Trophoblast cell (in vitro differentiated cells and primary cell): ENCODE measurements at regions not wholly inside any gene's neighbourhood (a gene's known extent, or its start where the extent isn't known, plus 50 kb on each side); places are given as distances from the start of the nearest gene placed in this dataset.
A peak's percentile ranks its signal among the peaks of the same experiment; 100 is the strongest.

Experiments used
- DNase-seq, 2 donors: peaks; one replicate each; pipeline ENCODE4 v3.0.0-alpha.2; 2016
- H2AFZ ChIP-seq: 2 replicates; pipeline ENCODE4 v1.6.1; 2013; ENCODE audit warnings: low read length, moderate library complexity, mild to moderate bottlenecking; ENCODE audit not compliant: insufficient read depth, poor library complexity
- H2AK5ac ChIP-seq: 2 replicates; pipeline ENCODE4 v1.6.1; 2013; ENCODE audit warnings: mild to moderate bottlenecking, low read length
- H2BK120ac ChIP-seq: 2 replicates; pipeline ENCODE4 v1.6.1; 2013; ENCODE audit warnings: low read length, mild to moderate bottlenecking, moderate library complexity; ENCODE audit not compliant: insufficient read depth, poor library complexity
- H2BK12ac ChIP-seq: 2 replicates; pipeline ENCODE4 v1.6.1; 2013; ENCODE audit warnings: mild to moderate bottlenecking, low read length, moderate library complexity
- H2BK5ac ChIP-seq: 2 replicates; pipeline ENCODE4 v1.6.1; 2013; ENCODE audit warnings: low read length, low read depth, moderate library complexity, mild to moderate bottlenecking; ENCODE audit not compliant: poor library complexity
- H3K14ac ChIP-seq: 2 replicates; pipeline ENCODE4 v1.6.1; 2013; ENCODE audit warnings: mild to moderate bottlenecking, low read length
- H3K18ac ChIP-seq: 2 replicates; pipeline ENCODE4 v1.6.1; 2013; ENCODE audit warnings: mild to moderate bottlenecking, low read length
- H3K23ac ChIP-seq: 2 replicates; pipeline ENCODE4 v1.6.1; 2013; ENCODE audit warnings: low read length
- H3K27ac ChIP-seq: 2 replicates; pipeline ENCODE4 v1.5.1; 2013; ENCODE audit warnings: low read depth, mild to moderate bottlenecking, inconsistent platforms, low read length, moderate library complexity
- H3K27me3 ChIP-seq: 2 replicates; pipeline ENCODE4 v1.6.1; 2013; ENCODE audit warnings: inconsistent platforms, mild to moderate bottlenecking, low read length, moderate library complexity; ENCODE audit not compliant: insufficient read depth
- H3K36me3 ChIP-seq, 2 experiments: 1 replicate in 1 of 2; 2 replicates in 1 of 2; pipeline ENCODE4 v1.6.1; 2013; ENCODE audit warnings: low read length in 2 of 2, mild to moderate bottlenecking in 2 of 2, moderate library complexity in 1 of 2; ENCODE audit not compliant: insufficient read depth in 2 of 2, control insufficient read depth in 1 of 2
- H3K4ac ChIP-seq: 2 replicates; pipeline ENCODE4 v1.6.1; 2013; ENCODE audit warnings: low read depth, mild to moderate bottlenecking, low read length, moderate library complexity
- H3K4me1 ChIP-seq, 2 experiments: 1 replicate in 1 of 2; 2 replicates in 1 of 2; pipeline ENCODE4 v1.6.1; 2013; ENCODE audit warnings: low read length in 2 of 2, mild to moderate bottlenecking in 2 of 2, moderate library complexity in 1 of 2; ENCODE audit not compliant: insufficient read depth in 2 of 2, control insufficient read depth in 1 of 2
- H3K4me2 ChIP-seq: 2 replicates; pipeline ENCODE4 v1.6.1; 2013; ENCODE audit warnings: inconsistent platforms, mild to moderate bottlenecking, low read length, moderate library complexity
- H3K4me3 ChIP-seq: 2 replicates; pipeline ENCODE4 v1.5.1; 2013; ENCODE audit warnings: mild to moderate bottlenecking, low read depth, low read length, inconsistent platforms
- H3K79me1 ChIP-seq: one replicate; pipeline ENCODE4 v1.6.1; 2013; ENCODE audit warnings: low read length
- H3K79me2 ChIP-seq: 2 replicates; pipeline ENCODE4 v1.6.1; 2013; ENCODE audit warnings: low read length, mild to moderate bottlenecking; ENCODE audit not compliant: control insufficient read depth, insufficient read depth, poor library complexity
- H3K9ac ChIP-seq: 2 replicates; pipeline ENCODE4 v1.6.1; 2013; ENCODE audit warnings: mild to moderate bottlenecking, low read length
- H3K9me3 ChIP-seq: 2 replicates; pipeline ENCODE4 v1.6.1; 2013; ENCODE audit warnings: low read depth, mild to moderate bottlenecking, control low read depth, inconsistent platforms, low read length; ENCODE audit not compliant: insufficient read depth
- H4K12ac ChIP-seq: 2 replicates; pipeline ENCODE4 v1.6.1; 2013; ENCODE audit warnings: low read depth, mild to moderate bottlenecking, low read length, moderate library complexity
- H4K8ac ChIP-seq: 2 replicates; pipeline ENCODE4 v1.6.1; 2013; ENCODE audit warnings: low read depth, mild to moderate bottlenecking, low read length, moderate library complexity
- H4K91ac ChIP-seq: one replicate; pipeline ENCODE4 v1.6.1; 2013; ENCODE audit warnings: low read depth, mild to moderate bottlenecking, low read length, moderate library complexity
- WGBS: extraction: QIAGEN DNeasy Blood & Tissue Kit; methylation state at CpG from one replicate; pipeline ENCODE4 v1.1.7; 2013; ENCODE audit warnings: missing lambda C conversion rate; ENCODE audit not compliant: insufficient read length, insufficient coverage; ENCODE audit errors: extremely low coverage; 5-methylcytosine and 5-hydroxymethylcytosine counted together

- H3K79me1 ChIP-seq = no peaks in the 10 kb centered on the region
- H4K12ac ChIP-seq = no peak overlapping the region
- H3K4ac ChIP-seq = no peak overlapping the region
- H3K4me3 ChIP-seq = no peak overlapping the region
- no peak overlapping the region for H3K27ac ChIP-seq
- H3K4me1 ChIP-seq = peaks cover 0 to 3% of the 10 kb centered on the region in 2 experiments
- H3K79me2 ChIP-seq = no peaks in the 10 kb centered on the region
- H4K8ac ChIP-seq = no peak overlapping the region
- no peak overlapping the region for H4K91ac ChIP-seq
- H3K18ac ChIP-seq = no peak overlapping the region
- H3K4me2 ChIP-seq = no peak overlapping the region
- H3K14ac ChIP-seq = no peak overlapping the region
- no peaks in the 10 kb centered on the region for H3K27me3 ChIP-seq
- no peaks in the 10 kb centered on the region for H3K36me3 ChIP-seq
- no peak overlapping the region for H3K9ac ChIP-seq
- H2BK5ac ChIP-seq = no peak overlapping the region
- H2AK5ac ChIP-seq = no peak overlapping the region
- H2AFZ ChIP-seq = no peak overlapping the region
- H2BK12ac ChIP-seq = no peak overlapping the region
- no peak overlapping the region for H2BK120ac ChIP-seq
- H3K23ac ChIP-seq = no peak overlapping the region
- no peak for DNase-seq
- no peaks in the 10 kb centered on the region for H3K9me3 ChIP-seq
These were observed 1143.6 kb downstream of the CDH11 start for GRCh38 chr16:63978240-63978639.

GRCh38 chr16:63976345-63976744 is 1145.5 kb downstream of the CDH11 start:
- Histone ChIP-seq H4K8ac (no peak overlapping the region), H2BK12ac (no peak overlapping the region), H3K4me2 (no peak overlapping the region), H3K18ac (no peak overlapping the region), H3K79me1 (no peaks in the 10 kb centered on the region), H3K27me3 (no peaks in the 10 kb centered on the region), H3K27ac (no peak overlapping the region), H3K23ac (no peak overlapping the region), H3K79me2 (no peaks in the 10 kb centered on the region), H3K9ac (no peak overlapping the region), H3K36me3 (no peaks in the 10 kb centered on the region), H4K91ac (no peak overlapping the region), H3K9me3 (no peaks in the 10 kb centered on the region), H4K12ac (no peak overlapping the region), H2AFZ (no peak overlapping the region), H3K4me3 (no peak overlapping the region), H2AK5ac (no peak overlapping the region), H3K14ac (no peak overlapping the region), H3K4me1 (no peaks in the 10 kb centered on the region), H2BK5ac (no peak overlapping the region), H2BK120ac (no peak overlapping the region), H3K4ac (no peak overlapping the region)
- no CpG with 5 or more reads among the region's 4 CpGs for WGBS
- peak in 1 of 2 donors; percentile 50 for DNase-seq

- no peaks in the 10 kb centered on the region for H3K36me3 ChIP-seq
- H4K91ac ChIP-seq = no peak overlapping the region
- no peak overlapping the region for H2BK5ac ChIP-seq
- no peaks in the 10 kb centered on the region for H3K9me3 ChIP-seq
- H2BK12ac ChIP-seq = no peak overlapping the region
- H3K79me1 ChIP-seq = no peaks in the 10 kb centered on the region
- 100% methylated on average over 1 of the region's 3 CpGs for WGBS
- no peak overlapping the region for H3K4me3 ChIP-seq
- no peak overlapping the region for H4K12ac ChIP-seq
- no peaks in the 10 kb centered on the region for H3K4me1 ChIP-seq
- no peak overlapping the region for H2AFZ ChIP-seq
- no peak overlapping the region for H3K23ac ChIP-seq
- no peak overlapping the region for H3K18ac ChIP-seq
- no peak overlapping the region for H2BK120ac ChIP-seq
- H2AK5ac ChIP-seq = no peak overlapping the region
- H3K4ac ChIP-seq = no peak overlapping the region
- no peaks in the 10 kb centered on the region for H3K79me2 ChIP-seq
- no peak overlapping the region for H3K27ac ChIP-seq
- H3K4me2 ChIP-seq = no peak overlapping the region
- H3K14ac ChIP-seq = no peak overlapping the region
- H4K8ac ChIP-seq = no peak overlapping the region
- DNase-seq = no peak
- H3K27me3 ChIP-seq = no peaks in the 10 kb centered on the region
- H3K9ac ChIP-seq = no peak overlapping the region
These were observed 1146.2 kb downstream of the CDH11 start for GRCh38 chr16:63975669-63976068.

DNA sequence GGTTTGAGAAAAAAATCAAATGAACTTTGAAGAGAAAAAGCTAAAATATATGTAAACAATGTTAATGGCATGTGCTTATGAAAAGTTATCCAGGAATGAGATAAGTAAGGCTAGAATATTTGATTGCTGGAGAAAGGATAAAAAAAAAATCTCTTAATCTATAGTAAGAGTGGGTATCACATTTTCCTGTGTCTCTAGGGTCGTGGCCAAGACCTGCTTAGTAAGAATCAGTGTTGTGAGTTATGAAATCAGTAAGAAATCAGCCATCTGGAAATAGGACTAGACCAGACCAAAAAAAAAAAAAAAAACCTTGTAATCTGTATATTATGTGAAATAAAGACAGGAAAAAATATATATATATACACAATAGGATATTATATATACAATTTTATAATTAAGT is 1153.9 kb downstream of the CDH11 start:
- Histone ChIP-seq H3K79me1 (no peaks in the 10 kb centered on the region), H3K4me1 (no peaks in the 10 kb centered on the region), H3K14ac (no peak overlapping the region), H2BK12ac (no peak overlapping the region), H2AFZ (no peak overlapping the region), H3K4me3 (no peak overlapping the region), H3K36me3 (no peaks in the 10 kb centered on the region), H2BK5ac (no peak overlapping the region), H3K23ac (no peak overlapping the region), H3K4me2 (no peak overlapping the region), H3K9ac (no peak overlapping the region), H3K79me2 (no peaks in the 10 kb centered on the region), H3K9me3 (no peaks in the 10 kb centered on the region), H4K8ac (no peak overlapping the region), H3K27me3 (no peaks in the 10 kb centered on the region), H4K12ac (no peak overlapping the region), H4K91ac (no peak overlapping the region), H3K4ac (no peak overlapping the region), H3K27ac (no peak overlapping the region), H2BK120ac (no peak overlapping the region), H2AK5ac (no peak overlapping the region), H3K18ac (no peak overlapping the region)
- no CpG with 5 or more reads among the region's 1 CpG for WGBS
- DNase-seq = no peak

- H3K23ac ChIP-seq = no peak overlapping the region
- H3K36me3 ChIP-seq = no peaks in the 10 kb centered on the region
- no peaks in the 10 kb centered on the region for H3K9me3 ChIP-seq
- no peak overlapping the region for H4K8ac ChIP-seq
- no peak overlapping the region for H2AK5ac ChIP-seq
- no peak overlapping the region for H3K14ac ChIP-seq
- no peak overlapping the region for H3K9ac ChIP-seq
- H3K4me3 ChIP-seq = no peak overlapping the region
- no peak overlapping the region for H2AFZ ChIP-seq
- H2BK120ac ChIP-seq = no peak overlapping the region
- H3K27ac ChIP-seq = no peak overlapping the region
- no peak overlapping the region for H2BK5ac ChIP-seq
- no peak overlapping the region for H3K18ac ChIP-seq
- no peak overlapping the region for H3K4ac ChIP-seq
- no peak overlapping the region for H2BK12ac ChIP-seq
- H3K79me2 ChIP-seq = no peaks in the 10 kb centered on the region
- H3K4me1 ChIP-seq = no peaks in the 10 kb centered on the region
- no peaks in the 10 kb centered on the region for H3K27me3 ChIP-seq
- no peak overlapping the region for H4K12ac ChIP-seq
- no peak for DNase-seq
- H3K79me1 ChIP-seq = no peaks in the 10 kb centered on the region
- no peak overlapping the region for H3K4me2 ChIP-seq
- H4K91ac ChIP-seq = no peak overlapping the region
These were observed 1161.5 kb downstream of the CDH11 start for GRCh38 chr16:63960321-63960720.
